K562 (cell line): ENCODE measurements at regions not wholly inside any gene's neighbourhood (a gene's known extent, or its start where the extent isn't known, plus 50 kb on each side); places are given as distances from the start of the nearest gene placed in this dataset.

ENCODE experiments used
- ATAC-seq: fragments of 200-7000 bp; cut with Tn5 transposase; 3 replicates; pipeline ENCODE4 v1.9.1; 2020; ENCODE audit warnings: moderate library complexity
- BruUV-seq: library from RNA; stranded (reverse); fragments of 400-500 nt; replicated peaks from 2 replicates; lab custom pipeline; 2021; lab: Mats Ljungman, UMichigan
- CTCF ChIA-PET: fragments of 300-600 bp; formaldehyde crosslinking; extraction: SDS; loops from one replicate; lab custom pipeline; 2021; ENCODE audit warnings: low intra/inter-chr PET ratio; lab: Yijun Ruan, JAX
- POLR2A ChIA-PET: fragments of 300-600, 350-650 bp; sonication (Branson Sonifier 250); formaldehyde crosslinking; extraction: SDS; loops from one replicate; lab custom pipeline; 2021; ENCODE audit warnings: antibody characterized with exemption, inconsistent platforms; lab: Yijun Ruan, JAX
- DNase-seq, 4 experiments: peaks; one replicate each; pipeline versions ENCODE4 v3.0.0 to v3.0.0-alpha.2; 2011 to 2018; ENCODE audit warnings: low spot score in 3 of 4, mixed read lengths in 3 of 4; ENCODE audit errors: extremely low read depth in 1 of 4
- FAIRE-seq: peaks from 2 replicates; lab custom pipeline; 2011; peaks lifted over from hg19 to GRCh38; lab: Jason Lieb, UNC
- H2AFZ ChIP-seq: 2 replicates; pipeline ENCODE4 v1.6.0; 2011; ENCODE audit warnings: low read depth, low read length, control low read depth, inconsistent platforms
- H3K27ac ChIP-seq: fragments of 200-600 bp; 3 replicates; pipeline ENCODE4 v1.8.0; 2011; ENCODE audit warnings: low read depth, mild to moderate bottlenecking, control low read depth, inconsistent platforms, low read length, moderate library complexity, mixed read lengths; ENCODE audit errors: extremely low read depth
- H3K27me3 ChIP-seq, 2 experiments: fragments of 300-600 bp in 1 of 2; 2 replicates in 1 of 2; 3 replicates in 1 of 2; pipeline versions ENCODE4 v1.6.0 to v1.8.0; 2011; ENCODE audit warnings: inconsistent platforms in 2 of 2, low read length in 2 of 2, mild to moderate bottlenecking in 1 of 2, mixed read lengths in 1 of 2, moderate library complexity in 1 of 2; ENCODE audit not compliant: control insufficient read depth in 2 of 2, insufficient read depth in 2 of 2
- H3K36me3 ChIP-seq: fragments of 300-600 bp; 3 replicates; pipeline ENCODE4 v1.8.0; 2011; ENCODE audit warnings: mild to moderate bottlenecking, low read length, inconsistent platforms; ENCODE audit not compliant: control insufficient read depth, insufficient read depth
- H3K4me1 ChIP-seq, 2 experiments: fragments of 200-600 bp in 1 of 2; replicated peaks in 1 of 2; 2 replicates in 1 of 2; 3 replicates in 1 of 2; pipeline versions ENCODE4 v1.5.1 to v1.8.0; 2011; ENCODE audit warnings: inconsistent platforms in 2 of 2, low read length in 2 of 2, mild to moderate bottlenecking in 1 of 2, mixed read lengths in 1 of 2, moderate library complexity in 1 of 2; ENCODE audit not compliant: control insufficient read depth in 2 of 2, insufficient read depth in 2 of 2
- H3K4me2 ChIP-seq: 2 replicates; pipeline ENCODE4 v1.6.1; 2011; ENCODE audit warnings: low read length, control low read depth, inconsistent platforms, mixed read lengths; ENCODE audit not compliant: insufficient read depth
- H3K4me3 ChIP-seq: fragments of 200-600 bp; sonication (generic), shearing (Covaris generic); 2 replicates; pipeline ENCODE4 v1.5.1; 2016; ENCODE audit warnings: control low read depth, inconsistent platforms
- H3K79me2 ChIP-seq: fragments of 200-600 bp; 3 replicates; pipeline ENCODE4 v1.8.0; 2011; ENCODE audit warnings: low read length, inconsistent platforms; ENCODE audit not compliant: control insufficient read depth, insufficient read depth
- H3K9ac ChIP-seq, 2 experiments: 2 replicates each; pipeline versions ENCODE4 v1.6.0 to v1.6.1; 2011; ENCODE audit warnings: low read depth in 2 of 2, low read length in 2 of 2, control low read depth in 1 of 2, inconsistent platforms in 1 of 2, mild to moderate bottlenecking in 1 of 2, mixed read lengths in 1 of 2; ENCODE audit not compliant: insufficient read depth in 1 of 2
- H3K9me1 ChIP-seq: one replicate; pipeline ENCODE4 v1.6.0; 2011; ENCODE audit warnings: inconsistent platforms, mild to moderate bottlenecking, low read length, moderate library complexity; ENCODE audit not compliant: control insufficient read depth, insufficient read depth
- H3K9me3 ChIP-seq: replicated peaks from 2 replicates; pipeline ENCODE4 v1.5.1; 2011; ENCODE audit warnings: low read depth, low read length, inconsistent platforms; ENCODE audit not compliant: control insufficient read depth, insufficient read depth
- H4K20me1 ChIP-seq: replicated peaks from 2 replicates; pipeline ENCODE4 v1.6.1; 2011; ENCODE audit warnings: low read length, inconsistent platforms, mixed read lengths; ENCODE audit not compliant: control insufficient read depth, insufficient read depth
- BRCA1 ChIP-seq, 2 experiments: fragments of 450-650 bp in 1 of 2; sonication (generic) in 1 of 2; formaldehyde crosslinking in 1 of 2; IDR thresholded peaks; 2 replicates each; pipeline versions ENCODE4 v1.5.0 to v1.6.1; 2017 to 2020; ENCODE audit warnings: mild to moderate bottlenecking in 1 of 2, missing genetic modification reagents in 1 of 2
- CBX2 ChIP-seq: fragments of 200-600 bp; sonication (generic); IDR thresholded peaks from one replicate; pipeline ENCODE4 v1.6.1; 2012; ENCODE audit warnings: mild to moderate bottlenecking, low read length, inconsistent platforms; ENCODE audit not compliant: insufficient read depth, poor library complexity, severe bottlenecking
- GTF2E2 ChIP-seq: fragments of 200-800 bp; sonication (Bioruptor generic); IDR thresholded peaks from 2 replicates; pipeline ENCODE4 v1.6.1; 2016; ENCODE audit warnings: missing genetic modification characterization, missing compliant biosample characterization
- HDGF ChIP-seq: fragments of 450-650 bp; IDR thresholded peaks from 2 replicates; pipeline ENCODE4 v1.6.1; 2016
- MEF2A ChIP-seq: IDR thresholded peaks from 2 replicates; pipeline ENCODE4 v1.6.1; 2011; ENCODE audit warnings: low read depth, mild to moderate bottlenecking, low read length, moderate library complexity; ENCODE audit not compliant: control insufficient read depth
- NRF1 ChIP-seq, 2 experiments: fragments of 450-650 bp; IDR thresholded peaks in 1 of 2; conservative IDR thresholded peaks in 1 of 2; 2 replicates each; pipeline ENCODE4 v1.6.1; 2014; ENCODE audit warnings: mild to moderate bottlenecking in 2 of 2
- RBM34 ChIP-seq: fragments of 200-400 bp; formaldehyde crosslinking; IDR thresholded peaks from 2 replicates; pipeline ENCODE4 v1.6.1; 2018; ENCODE audit warnings: low read length, borderline replicate concordance; ENCODE audit not compliant: insufficient read depth
- ZNF282 ChIP-seq: sonication (generic); formaldehyde crosslinking; IDR thresholded peaks from 2 replicates; pipeline ENCODE4 v1.8.1; 2023; ENCODE audit warnings: missing genetic modification reagents
- ZNF511 ChIP-seq: sonication (generic); formaldehyde crosslinking; IDR thresholded peaks from 2 replicates; pipeline ENCODE4 v1.8.0; 2022; ENCODE audit warnings: mild to moderate bottlenecking, missing genetic modification reagents
- ZNF609 ChIP-seq: sonication (generic); formaldehyde crosslinking; IDR thresholded peaks from 2 replicates; pipeline ENCODE4 v1.8.1; 2023; ENCODE audit warnings: missing genetic modification reagents, mild to moderate bottlenecking, borderline replicate concordance
- ZNF695 ChIP-seq: fragments of 450-650 bp; formaldehyde crosslinking; IDR thresholded peaks from 2 replicates; pipeline ENCODE4 v1.4.0; 2020; ENCODE audit warnings: mild to moderate bottlenecking, moderate library complexity
- ZNF77 ChIP-seq: fragments of 250-450 bp; sonication (Bioruptor Pico); IDR thresholded peaks from 2 replicates; pipeline ENCODE4 v1.5.0; 2020
- WGBS: fragments of 100-300 bp; shearing (Covaris generic); methylation state at CpG from one replicate; pipeline ENCODE4 v1.1.6; 2016; ENCODE audit warnings: low coverage, mixed read lengths; ENCODE audit not compliant: insufficient coverage; ENCODE audit errors: missing lambda C conversion rate; 5-methylcytosine and 5-hydroxymethylcytosine counted together
- in situ Hi-C: fragments of 300-500 bp; cut with MboI; formaldehyde crosslinking; loops from 4 replicates; pipeline ENCODE4 v1.15.0; 2018; ENCODE audit warnings: inconsistent platforms, mixed read lengths
- intact Hi-C: fragments of 100-400 bp; cut with micrococcal nuclease; formaldehyde crosslinking; loops from 2 replicates; pipeline ENCODE4 v1.14.2; 2022
- TF ChIP-seq, protein P1 (sequence below): fragments of 450-650 bp; IDR thresholded peaks from 2 replicates; pipeline ENCODE4 v1.6.1; 2016; ENCODE audit warnings: low read depth, mild to moderate bottlenecking, moderate library complexity
- TF ChIP-seq, protein P2 (sequence below): fragments of 250-450 bp; sonication (Bioruptor Pico); IDR thresholded peaks from 2 replicates; pipeline ENCODE4 v1.5.1; 2021; ENCODE audit warnings: mild to moderate bottlenecking

DNA sequence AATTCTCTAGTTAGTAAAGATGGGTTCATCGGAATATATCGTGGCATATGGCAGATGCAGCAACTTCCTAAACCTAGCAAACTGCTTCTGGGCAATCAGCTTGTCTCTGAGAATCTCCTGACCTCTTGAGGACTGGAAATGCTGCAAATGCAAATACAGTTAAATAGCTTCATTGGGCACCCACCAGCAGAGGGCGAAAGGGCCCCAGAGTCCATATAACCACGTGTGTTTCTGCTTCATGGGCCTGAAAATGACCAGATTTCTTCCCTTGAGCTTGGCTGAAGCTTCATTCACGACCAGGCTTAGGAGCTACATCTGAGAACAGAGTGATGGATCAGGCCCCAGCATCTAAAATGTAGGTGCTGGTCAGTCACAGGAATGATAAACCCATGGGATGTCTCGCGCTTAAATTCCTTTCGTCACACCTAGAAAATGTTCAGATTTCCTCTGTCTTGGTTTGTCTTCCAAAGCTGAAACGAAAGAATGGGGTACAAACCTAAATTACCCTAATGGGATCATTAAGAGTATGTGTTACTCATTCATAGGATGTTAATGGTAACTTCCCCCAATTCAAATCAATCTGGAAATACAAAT lies 1482.5 kb upstream of the TMEM132C start:
- FAIRE-seq: peak; percentile 85
- peak overlapping the region; percentile 21; the same call in 1 of the 2 replicates for H2AFZ ChIP-seq
- no peak for TF ChIP-seq HDGF
- no peak for TF ChIP-seq RBM34
- TF ChIP-seq, protein P1, sequence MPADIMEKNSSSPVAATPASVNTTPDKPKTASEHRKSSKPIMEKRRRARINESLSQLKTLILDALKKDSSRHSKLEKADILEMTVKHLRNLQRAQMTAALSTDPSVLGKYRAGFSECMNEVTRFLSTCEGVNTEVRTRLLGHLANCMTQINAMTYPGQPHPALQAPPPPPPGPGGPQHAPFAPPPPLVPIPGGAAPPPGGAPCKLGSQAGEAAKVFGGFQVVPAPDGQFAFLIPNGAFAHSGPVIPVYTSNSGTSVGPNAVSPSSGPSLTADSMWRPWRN: no peak
- no peak for TF ChIP-seq ZNF695
- no peak for TF ChIP-seq NRF1 (conservative IDR thresholded peaks at IDR 0.05 in 1 of 2, IDR thresholded peaks at IDR 0.05 in 1 of 2)
- TF ChIP-seq GTF2E2: no peak
- no peak for TF ChIP-seq BRCA1 (IDR thresholded peaks at IDR 0.05)
- TF ChIP-seq BRCA1 (CRISPR knock-in tag; IDR thresholded peaks at IDR 0.05): no peak
- TF ChIP-seq, protein P2, sequence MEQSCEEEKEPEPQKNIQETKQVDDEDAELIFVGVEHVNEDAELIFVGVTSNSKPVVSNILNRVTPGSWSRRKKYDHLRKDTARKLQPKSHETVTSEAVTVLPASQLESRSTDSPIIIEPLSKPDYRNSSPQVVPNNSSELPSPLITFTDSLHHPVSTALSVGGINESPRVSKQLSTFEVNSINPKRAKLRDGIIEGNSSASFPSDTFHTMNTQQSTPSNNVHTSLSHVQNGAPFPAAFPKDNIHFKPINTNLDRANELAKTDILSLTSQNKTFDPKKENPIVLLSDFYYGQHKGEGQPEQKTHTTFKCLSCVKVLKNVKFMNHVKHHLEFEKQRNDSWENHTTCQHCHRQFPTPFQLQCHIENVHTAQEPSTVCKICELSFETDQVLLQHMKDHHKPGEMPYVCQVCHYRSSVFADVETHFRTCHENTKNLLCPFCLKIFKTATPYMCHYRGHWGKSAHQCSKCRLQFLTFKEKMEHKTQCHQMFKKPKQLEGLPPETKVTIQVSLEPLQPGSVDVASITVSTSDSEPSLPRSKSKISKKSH (CRISPR knock-in tag): no peak
- TF ChIP-seq ZNF282 (CRISPR knock-in tag): no peak
- no peak for TF ChIP-seq ZNF77 (CRISPR knock-in tag)
- no peak for TF ChIP-seq MEF2A
- TF ChIP-seq ZNF609: no peak
- no peak for TF ChIP-seq ZNF511 (CRISPR knock-in tag)
- no peak for TF ChIP-seq CBX2

More for the DNA sequence above, 1482.5 kb upstream of the TMEM132C start:
- DNase-seq (peak; percentile 31 to 79 (median 47)), ATAC-seq (peak; percentile 93)
- intact Hi-C loops (loop anchor here (1.0 to 2.0 kb wide), 4 partner anchors 90 to 509 kb away; no protein-coding TSS in a partner anchor), in situ Hi-C loops (no loop called here)
- Histone ChIP-seq H3K4me1 (no peaks in the 10 kb centered on the region; a peak in 2 of 5 replicates), H3K9me3 (no peaks in the 10 kb centered on the region), H3K27me3 (peaks cover 0 to 4% of the 10 kb centered on the region in 2 experiments; a peak in 3 of 5 replicates), H3K79me2 (no peaks in the 10 kb centered on the region), H3K9ac (no peak overlapping the region), H3K9me1 (no peaks in the 10 kb centered on the region), H3K4me3 (no peak overlapping the region), H3K27ac (no peak overlapping the region), H4K20me1 (no peaks in the 10 kb centered on the region), H3K36me3 (no peaks in the 10 kb centered on the region), H3K4me2 (no peak overlapping the region)
- 29% methylated on average over 9 of the region's 9 CpGs for WGBS
- ChIA-PET POLR2A (interaction anchor here (0.6 to 2.1 kb wide), 6 partner anchors 11 to 781 kb away, joined by 3 to 10 read pairs (median 3); no protein-coding TSS in a partner anchor), CTCF (no interaction called here)
- no TSS peak for BruUV-seq
